Esophagus muscularis mucosa (tissue), 4 donors: ENCODE measurements at regions not wholly inside any gene's neighbourhood (a gene's known extent, or its start where the extent isn't known, plus 50 kb on each side); places are given as distances from the start of the nearest gene placed in this dataset.
"Not testable (repeated sequence)": the region's sequence is repeated elsewhere in the genome, so short reads cannot be mapped to it uniquely, and the experiment has no call there.

Source experiments
- DNase-seq: peaks from one replicate; pipeline ENCODE4 v3.0.0-alpha.2; 2017; ENCODE audit errors: extremely low spot score
- H3K27ac ChIP-seq, 4 donors: fragments of 200-600 bp; sonication (generic); replicated peaks in 1 of 4; 1 replicate in 3 of 4; 2 replicates in 1 of 4; pipeline ENCODE4 v1.5.1; 2016 to 2019; ENCODE audit warnings: mild to moderate bottlenecking in 1 of 4
- H3K27me3 ChIP-seq, 4 donors: fragments of 200-600 bp; sonication (generic); one replicate each; pipeline versions ENCODE4 v1.5.1 to v1.6.0; 2016 to 2019
- H3K36me3 ChIP-seq, 4 donors: fragments of 200-600 bp; sonication (generic); one replicate each; pipeline ENCODE4 v1.5.1; 2016 to 2019
- H3K4me1 ChIP-seq, 4 donors: fragments of 200-600 bp; sonication (generic); one replicate each; pipeline ENCODE4 v1.5.1; 2016 to 2019
- H3K4me3 ChIP-seq, 4 donors: fragments of 200-600 bp; sonication (generic); 1 replicate in 2 of 4; 2 replicates in 2 of 4; pipeline ENCODE4 v1.5.1; 2016 to 2019; ENCODE audit warnings: mild to moderate bottlenecking in 4 of 4, moderate library complexity in 1 of 4
- H3K9me3 ChIP-seq, 4 donors: fragments of 200-600 bp; sonication (generic); 1 replicate in 3 of 4; 2 replicates in 1 of 4; pipeline ENCODE4 v1.5.1; 2016 to 2019
- CTCF ChIP-seq, 3 experiments: fragments of 200-600 bp in 2 of 3; fragments of 450-650 bp in 1 of 3; sonication (generic) in 2 of 3; IDR thresholded peaks; one replicate each; pipeline ENCODE4 v1.5.1; 2017 to 2019; ENCODE audit warnings: antibody characterized with exemption in 3 of 3, mild to moderate bottlenecking in 2 of 3, moderate library complexity in 1 of 3
- EP300 ChIP-seq: sonication (generic); formaldehyde crosslinking; IDR thresholded peaks from one replicate; pipeline ENCODE4 v1.6.1; 2017; ENCODE audit warnings: antibody characterized with exemption
- POLR2A ChIP-seq: fragments of 450-650 bp; IDR thresholded peaks from one replicate; pipeline ENCODE4 v1.6.1; 2017; ENCODE audit warnings: antibody characterized with exemption, moderate library complexity, mild to moderate bottlenecking, low read depth
- POLR2AphosphoS5 ChIP-seq, 2 donors: sonication (generic); formaldehyde crosslinking; IDR thresholded peaks; one replicate each; pipeline ENCODE4 v1.6.1; 2017; ENCODE audit warnings: antibody characterized with exemption in 2 of 2
- WGBS: methylation state at CpG from one replicate; pipeline ENCODE4 v1.1.5; 2018; 5-methylcytosine and 5-hydroxymethylcytosine counted together
- intact Hi-C: fragments of 100-400 bp; cut with DNase I; formaldehyde crosslinking; loops from one replicate; pipeline ENCODE4 v1.15.1; 2023

- Histone ChIP-seq H3K4me1 (no peaks in the 10 kb centered on the region), H3K27me3 (peaks cover 0 to 5% (median 0%) of the 10 kb centered on the region in 4 donors), H3K27ac (no peak overlapping the region), H3K4me3 (no peak overlapping the region), H3K36me3 (no peaks in the 10 kb centered on the region), H3K9me3 (peaks cover 0 to 2% (median 0%) of the 10 kb centered on the region in 4 donors)
- no peak for DNase-seq
- intact Hi-C loops: no loop called here
- WGBS: 89% methylated on average over 22 of the region's 22 CpGs
- no peak for TF ChIP-seq POLR2A
- TF ChIP-seq EP300: no peak
Measured at GRCh38 chr2:241983571-241984270, 114.2 kb downstream of the RTP5 start.

DNA sequence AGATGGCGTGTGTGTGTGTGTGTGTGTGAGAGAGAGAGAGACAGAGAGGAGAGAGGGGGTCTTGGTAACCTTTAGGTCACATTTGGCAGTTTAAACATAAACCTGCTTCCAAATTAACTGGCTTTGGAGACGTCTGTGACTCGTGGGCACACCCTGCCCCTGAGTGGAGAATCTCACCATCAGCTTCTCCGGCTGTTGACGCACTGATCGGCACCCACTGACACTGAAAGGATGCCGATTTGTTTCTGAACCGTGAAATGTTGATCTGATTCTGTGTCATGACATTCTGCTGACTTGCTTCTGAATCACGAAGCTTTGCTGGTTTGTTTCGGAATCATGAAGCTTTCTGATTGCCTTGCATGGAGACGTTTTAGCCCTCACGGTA, 114.7 kb downstream of the RTP5 start:
- H3K36me3 ChIP-seq: no peaks in the 10 kb centered on the region
- no peak overlapping the region for H3K27ac ChIP-seq
- no peaks in the 10 kb centered on the region for H3K4me1 ChIP-seq
- H3K4me3 ChIP-seq: no peak overlapping the region
- H3K9me3 ChIP-seq: no peaks in the 10 kb centered on the region
- no peak for DNase-seq
- peaks cover 0 to 5% (median 0%) of the 10 kb centered on the region in 4 donors for H3K27me3 ChIP-seq
- WGBS: 78% methylated on average over 12 of the region's 12 CpGs
- intact Hi-C loops: no loop called here
- TF ChIP-seq POLR2A (no peak), EP300 (no peak), CTCF (IDR thresholded peaks at IDR 0.05) (no peak), POLR2AphosphoS5 (IDR thresholded peaks at IDR 0.05) (no peak)

GRCh38 chr2:241984658-241985057, 115.1 kb downstream of the RTP5 start:
- intact Hi-C loops: no loop called here
- 80% methylated on average over 6 of the region's 6 CpGs for WGBS
- Histone ChIP-seq H3K27ac (no peak overlapping the region), H3K27me3 (peaks cover 0 to 5% (median 0%) of the 10 kb centered on the region in 4 donors), H3K4me1 (no peaks in the 10 kb centered on the region), H3K36me3 (no peaks in the 10 kb centered on the region), H3K4me3 (no peak overlapping the region), H3K9me3 (no peaks in the 10 kb centered on the region)
- no peak for DNase-seq
- no peak for TF ChIP-seq CTCF (IDR thresholded peaks at IDR 0.05)

DNA sequence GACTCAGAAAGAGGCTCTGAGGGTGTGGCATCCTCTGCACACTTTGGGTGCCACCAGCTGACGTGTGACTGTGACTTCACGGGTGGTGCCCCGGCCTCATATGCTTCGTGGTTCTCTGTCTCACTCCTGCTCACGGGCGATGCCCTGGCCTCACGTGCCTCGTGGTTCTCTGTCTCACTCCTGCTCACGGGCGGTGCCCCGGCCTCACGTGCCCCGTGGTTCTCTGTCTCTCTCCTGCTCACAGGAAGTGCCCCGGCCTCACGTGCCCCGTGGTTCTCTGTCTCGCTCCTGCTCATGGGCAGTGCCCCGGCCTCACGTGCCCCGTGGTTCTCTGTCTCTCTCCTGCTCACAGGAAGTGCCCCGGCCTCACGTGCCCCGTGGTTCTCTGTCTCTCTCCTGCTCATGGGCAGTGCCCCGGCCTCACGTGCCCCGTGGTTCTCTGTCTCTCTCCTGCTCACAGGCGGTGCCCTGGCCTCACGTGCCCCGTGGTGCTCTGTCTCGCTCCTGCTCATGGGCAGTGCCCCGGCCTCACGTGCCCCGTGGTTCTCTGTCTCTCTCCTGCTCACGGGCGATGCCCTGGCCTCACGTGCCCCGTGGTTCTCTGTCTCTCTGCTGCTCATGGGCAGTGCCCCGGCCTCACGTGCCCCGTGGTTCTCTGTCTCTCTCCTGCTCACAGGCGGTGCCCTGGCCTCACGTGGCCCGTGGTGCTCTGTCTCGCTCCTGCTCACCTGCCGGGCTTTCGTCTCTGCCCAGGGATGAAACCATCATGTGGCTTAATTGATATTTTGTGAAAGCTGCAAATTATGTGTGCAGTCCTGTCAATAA, 115.8 kb downstream of the RTP5 start:
- H3K4me1 ChIP-seq, H3K27me3 ChIP-seq, H3K9me3 ChIP-seq, H3K4me3 ChIP-seq, intact Hi-C loops, DNase-seq, H3K36me3 ChIP-seq, H3K27ac ChIP-seq: not testable (repeated sequence)
- 77% methylated on average over 32 of the region's 46 CpGs for WGBS

DNA sequence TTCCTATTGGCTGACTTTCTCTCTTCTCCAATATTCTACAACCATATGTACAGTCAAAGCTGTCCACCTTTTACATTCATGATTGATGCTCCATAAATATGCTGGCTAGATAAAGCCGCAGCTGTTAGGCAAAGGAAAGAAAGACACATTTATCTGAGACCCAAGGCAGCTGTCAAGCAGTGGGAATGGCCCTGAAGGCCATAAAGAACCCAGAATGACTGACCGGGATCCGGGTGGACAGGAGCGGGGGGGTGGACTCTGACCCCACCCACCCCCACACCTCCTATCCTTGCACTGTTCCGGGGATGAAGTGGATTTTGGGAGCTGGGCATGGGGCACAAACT, 116.4 kb downstream of the RTP5 start:
- intact Hi-C loops: no loop called here
- TF ChIP-seq EP300 (no peak), POLR2A (no peak)
- no peaks in the 10 kb centered on the region for H3K9me3 ChIP-seq
- peaks cover 0 to 5% (median 0%) of the 10 kb centered on the region in 4 donors for H3K27me3 ChIP-seq
- H3K4me3 ChIP-seq: no peak overlapping the region
- no peak overlapping the region for H3K27ac ChIP-seq
- H3K36me3 ChIP-seq: no peaks in the 10 kb centered on the region
- H3K4me1 ChIP-seq: no peaks in the 10 kb centered on the region
- no peak for DNase-seq
- WGBS: 69% methylated on average over 4 of the region's 5 CpGs

GRCh38 chr2:241986836-241987641, 117.5 kb downstream of the RTP5 start:
- no peak overlapping the region for H3K4me3 ChIP-seq
- H3K27ac ChIP-seq: no peak overlapping the region
- no peak for DNase-seq
- intact Hi-C loops: no loop called here
- 85% methylated on average over 43 of the region's 43 CpGs for WGBS
- no peaks in the 10 kb centered on the region for H3K9me3 ChIP-seq
- TF ChIP-seq POLR2AphosphoS5 (IDR thresholded peaks at IDR 0.05): no peak
- no peak for TF ChIP-seq EP300
- TF ChIP-seq POLR2A: no peak
- TF ChIP-seq CTCF (IDR thresholded peaks at IDR 0.05): no peak
- peaks cover 0 to 5% (median 0%) of the 10 kb centered on the region in 4 donors for H3K27me3 ChIP-seq
- H3K4me1 ChIP-seq: no peaks in the 10 kb centered on the region
- H3K36me3 ChIP-seq: no peaks in the 10 kb centered on the region
